NCI-H1105 treated with DMSO at 0.1 percent for 48 hours (cell line): ENCODE measurements at regions not wholly inside any gene's neighbourhood (a gene's known extent, or its start where the extent isn't known, plus 50 kb on each side); places are given as distances from the start of the nearest gene placed in this dataset.
"Not testable (repeated sequence)": the region's sequence is repeated elsewhere in the genome, so short reads cannot be mapped to it uniquely, and the experiment has no call there.

Experiments used
- DNase-seq: peaks from one replicate; lab custom pipeline; 2025; lab: John Stamatoyannopoulos, UW

- peak; percentile 18 for DNase-seq
Measured at GRCh38 chr10:42690449-42691360, 52.3 kb upstream of the ZNF33B start.

- DNase-seq = peak; percentile 89
Measured at GRCh38 chr10:42691361-42692120, 53.2 kb upstream of the ZNF33B start.

GRCh38 chr10:42697926-42698325, 59.6 kb upstream of the ZNF33B start:
- no peak for DNase-seq

GRCh38 chr10:42707234-42707633, 68.9 kb upstream of the ZNF33B start:
- DNase-seq = no peak

GRCh38 chr10:42719339-42719738, 63.3 kb upstream of the BMS1 start:
- DNase-seq = not testable (repeated sequence)

- no peak for DNase-seq
Measured at GRCh38 chr10:42722575-42722974, 60.0 kb upstream of the BMS1 start.

GRCh38 chr10:42723549-42723948, 59.0 kb upstream of the BMS1 start:
- not testable (repeated sequence) for DNase-seq

- DNase-seq = not testable (repeated sequence)
Measured at GRCh38 chr10:42724660-42725059, 57.9 kb upstream of the BMS1 start.

- no peak for DNase-seq
Measured at GRCh38 chr10:42732266-42732665, 50.3 kb upstream of the BMS1 start.
